ENCODE measurements at regions not wholly inside any gene's neighbourhood (a gene's known extent, or its start where the extent isn't known, plus 50 kb on each side); places are given as distances from the start of the nearest gene placed in this dataset.

DNA sequence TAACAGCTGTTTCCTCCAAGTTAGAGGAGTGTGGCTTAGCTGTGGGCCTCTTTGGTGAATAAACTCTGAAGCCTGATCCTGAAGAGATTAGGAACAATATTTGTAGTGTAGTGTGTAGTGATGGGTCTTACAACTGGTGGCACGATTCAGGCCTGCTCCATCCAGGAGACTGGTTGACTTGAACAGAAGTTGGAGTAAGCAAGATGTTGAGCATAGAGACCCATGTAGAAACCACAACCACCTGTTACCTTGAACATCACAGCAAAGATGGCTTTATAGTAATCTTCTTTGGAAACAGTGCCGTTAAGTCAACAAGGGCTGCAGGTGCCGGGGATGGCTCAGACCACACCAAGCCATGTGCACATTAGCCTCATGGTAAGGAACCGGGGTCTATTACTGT lies 74.2 kb upstream of the RASGRP1 start:
- TF ChIP-seq, protein P1, sequence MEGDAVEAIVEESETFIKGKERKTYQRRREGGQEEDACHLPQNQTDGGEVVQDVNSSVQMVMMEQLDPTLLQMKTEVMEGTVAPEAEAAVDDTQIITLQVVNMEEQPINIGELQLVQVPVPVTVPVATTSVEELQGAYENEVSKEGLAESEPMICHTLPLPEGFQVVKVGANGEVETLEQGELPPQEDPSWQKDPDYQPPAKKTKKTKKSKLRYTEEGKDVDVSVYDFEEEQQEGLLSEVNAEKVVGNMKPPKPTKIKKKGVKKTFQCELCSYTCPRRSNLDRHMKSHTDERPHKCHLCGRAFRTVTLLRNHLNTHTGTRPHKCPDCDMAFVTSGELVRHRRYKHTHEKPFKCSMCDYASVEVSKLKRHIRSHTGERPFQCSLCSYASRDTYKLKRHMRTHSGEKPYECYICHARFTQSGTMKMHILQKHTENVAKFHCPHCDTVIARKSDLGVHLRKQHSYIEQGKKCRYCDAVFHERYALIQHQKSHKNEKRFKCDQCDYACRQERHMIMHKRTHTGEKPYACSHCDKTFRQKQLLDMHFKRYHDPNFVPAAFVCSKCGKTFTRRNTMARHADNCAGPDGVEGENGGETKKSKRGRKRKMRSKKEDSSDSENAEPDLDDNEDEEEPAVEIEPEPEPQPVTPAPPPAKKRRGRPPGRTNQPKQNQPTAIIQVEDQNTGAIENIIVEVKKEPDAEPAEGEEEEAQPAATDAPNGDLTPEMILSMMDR (IDR thresholded peaks at IDR 0.05), result no peak
- TF ChIP-seq POLR2A (IDR thresholded peaks at IDR 0.05), result no peak
